ENCODE measurements at regions not wholly inside any gene's neighbourhood (a gene's known extent, or its start where the extent isn't known, plus 50 kb on each side); places are given as distances from the start of the nearest gene placed in this dataset.
A peak's percentile ranks its signal among the peaks of the same experiment; 100 is the strongest.

GRCh38 chr10:9800571-9800970 lies 1217.1 kb upstream of the CELF2 start:
- no peaks in the 10 kb centered on the region for H3K36me3 Mint-ChIP-seq
- H3K4me1 Mint-ChIP-seq, result no peaks in the 10 kb centered on the region
- H3K4me3 Mint-ChIP-seq, result no peak overlapping the region
- H3K27me3 Mint-ChIP-seq, result no peaks in the 10 kb centered on the region
- peaks cover 3% of the 10 kb centered on the region for H3K9me3 Mint-ChIP-seq
- ATAC-seq, result no peak
- H3K27ac Mint-ChIP-seq, result no peak overlapping the region

- no peak for ATAC-seq
- no peaks in the 10 kb centered on the region for H3K36me3 Mint-ChIP-seq
- no peaks in the 10 kb centered on the region for H3K9me3 Mint-ChIP-seq
- no peaks in the 10 kb centered on the region for H3K4me1 Mint-ChIP-seq
- H3K27ac Mint-ChIP-seq, result no peak overlapping the region
- H3K4me3 Mint-ChIP-seq, result no peak overlapping the region
- H3K27me3 Mint-ChIP-seq, result no peaks in the 10 kb centered on the region
Measured at GRCh38 chr10:9807846-9808245, 1209.8 kb upstream of the CELF2 start.

GRCh38 chr10:9811601-9812000 lies 1206.1 kb upstream of the CELF2 start:
- Mint-ChIP-seq H3K27ac (no peak overlapping the region), H3K4me1 (no peaks in the 10 kb centered on the region), H3K4me3 (no peak overlapping the region), H3K36me3 (no peaks in the 10 kb centered on the region), H3K27me3 (no peaks in the 10 kb centered on the region), H3K9me3 (peaks cover 12% of the 10 kb centered on the region)
- no peak for ATAC-seq

GRCh38 chr10:9814285-9814864 lies 1203.3 kb upstream of the CELF2 start:
- Mint-ChIP-seq H3K27me3 (no peaks in the 10 kb centered on the region), H3K36me3 (no peaks in the 10 kb centered on the region), H3K9me3 (peaks cover 19% of the 10 kb centered on the region), H3K27ac (no peak overlapping the region), H3K4me3 (no peak overlapping the region), H3K4me1 (no peaks in the 10 kb centered on the region)
- no peak for ATAC-seq

GRCh38 chr10:9819756-9820494 lies 1197.7 kb upstream of the CELF2 start:
- H3K4me3 Mint-ChIP-seq, result no peak overlapping the region
- H3K4me1 Mint-ChIP-seq, result no peaks in the 10 kb centered on the region
- H3K9me3 Mint-ChIP-seq, result peaks cover 17% of the 10 kb centered on the region
- H3K27me3 Mint-ChIP-seq, result no peaks in the 10 kb centered on the region
- H3K36me3 Mint-ChIP-seq, result no peaks in the 10 kb centered on the region
- no peak overlapping the region for H3K27ac Mint-ChIP-seq
- ATAC-seq, result peak; percentile 34

GRCh38 chr10:9823268-9823930 lies 1194.3 kb upstream of the CELF2 start:
- Mint-ChIP-seq H3K27ac (no peak overlapping the region), H3K36me3 (no peaks in the 10 kb centered on the region)

GRCh38 chr10:9824631-9825071 lies 1193.0 kb upstream of the CELF2 start:
- Mint-ChIP-seq H3K27me3 (no peaks in the 10 kb centered on the region), H3K27ac (no peak overlapping the region), H3K36me3 (no peaks in the 10 kb centered on the region), H3K9me3 (no peaks in the 10 kb centered on the region), H3K4me1 (no peaks in the 10 kb centered on the region), H3K4me3 (no peak overlapping the region)
- no peak for ATAC-seq

More at GRCh38 chr10:9823268-9823930, 1194.3 kb upstream of the CELF2 start:
- Mint-ChIP-seq H3K4me3 (no peak overlapping the region), H3K9me3 (no peaks in the 10 kb centered on the region), H3K27me3 (no peaks in the 10 kb centered on the region), H3K4me1 (no peaks in the 10 kb centered on the region)
- no peak for ATAC-seq

GRCh38 chr10:9825491-9826018 lies 1192.1 kb upstream of the CELF2 start:
- H3K4me3 Mint-ChIP-seq, result no peak overlapping the region
- H3K9me3 Mint-ChIP-seq, result no peaks in the 10 kb centered on the region
- no peaks in the 10 kb centered on the region for H3K4me1 Mint-ChIP-seq
- ATAC-seq, result no peak
- H3K27ac Mint-ChIP-seq, result no peak overlapping the region
- H3K36me3 Mint-ChIP-seq, result no peaks in the 10 kb centered on the region
- no peaks in the 10 kb centered on the region for H3K27me3 Mint-ChIP-seq

GRCh38 chr10:9828110-9828509 lies 1189.6 kb upstream of the CELF2 start:
- H3K4me1 Mint-ChIP-seq, result no peaks in the 10 kb centered on the region
- ATAC-seq, result no peak
- H3K9me3 Mint-ChIP-seq, result no peaks in the 10 kb centered on the region
- H3K27ac Mint-ChIP-seq, result no peak overlapping the region
- H3K27me3 Mint-ChIP-seq, result no peaks in the 10 kb centered on the region
- no peaks in the 10 kb centered on the region for H3K36me3 Mint-ChIP-seq
- H3K4me3 Mint-ChIP-seq, result no peak overlapping the region

- H3K9me3 Mint-ChIP-seq, result peaks cover 2% of the 10 kb centered on the region
- no peaks in the 10 kb centered on the region for H3K36me3 Mint-ChIP-seq
- H3K27ac Mint-ChIP-seq, result no peak overlapping the region
- H3K4me3 Mint-ChIP-seq, result no peak overlapping the region
- H3K4me1 Mint-ChIP-seq, result no peaks in the 10 kb centered on the region
- H3K27me3 Mint-ChIP-seq, result no peaks in the 10 kb centered on the region
- no peak for ATAC-seq
Measured at GRCh38 chr10:9833942-9834341, 1183.7 kb upstream of the CELF2 start.

GRCh38 chr10:9834434-9834833 lies 1183.2 kb upstream of the CELF2 start:
- no peak overlapping the region for H3K27ac Mint-ChIP-seq
- H3K4me3 Mint-ChIP-seq, result no peak overlapping the region
- ATAC-seq, result no peak
- H3K4me1 Mint-ChIP-seq, result no peaks in the 10 kb centered on the region
- no peaks in the 10 kb centered on the region for H3K36me3 Mint-ChIP-seq
- H3K27me3 Mint-ChIP-seq, result no peaks in the 10 kb centered on the region
- peaks cover 5% of the 10 kb centered on the region for H3K9me3 Mint-ChIP-seq

- peaks cover 13% of the 10 kb centered on the region for H3K9me3 Mint-ChIP-seq
- H3K36me3 Mint-ChIP-seq, result no peaks in the 10 kb centered on the region
- no peak for ATAC-seq
- no peaks in the 10 kb centered on the region for H3K4me1 Mint-ChIP-seq
- no peak overlapping the region for H3K4me3 Mint-ChIP-seq
- H3K27me3 Mint-ChIP-seq, result no peaks in the 10 kb centered on the region
- H3K27ac Mint-ChIP-seq, result no peak overlapping the region
Measured at GRCh38 chr10:9845075-9845474, 1172.6 kb upstream of the CELF2 start.

GRCh38 chr10:9848278-9848677 lies 1169.4 kb upstream of the CELF2 start:
- ATAC-seq, result no peak
- H3K27ac Mint-ChIP-seq, result no peak overlapping the region
- no peaks in the 10 kb centered on the region for H3K27me3 Mint-ChIP-seq
- no peaks in the 10 kb centered on the region for H3K4me1 Mint-ChIP-seq
- no peaks in the 10 kb centered on the region for H3K36me3 Mint-ChIP-seq
- H3K4me3 Mint-ChIP-seq, result no peak overlapping the region
- H3K9me3 Mint-ChIP-seq, result peaks cover 27% of the 10 kb centered on the region

- Mint-ChIP-seq H3K27ac (no peak overlapping the region), H3K4me3 (no peak overlapping the region), H3K9me3 (peaks cover 27% of the 10 kb centered on the region), H3K27me3 (no peaks in the 10 kb centered on the region), H3K4me1 (no peaks in the 10 kb centered on the region), H3K36me3 (no peaks in the 10 kb centered on the region)
- no peak for ATAC-seq
Measured at GRCh38 chr10:9848981-9849380, 1168.7 kb upstream of the CELF2 start.

GRCh38 chr10:9850415-9850814 lies 1167.3 kb upstream of the CELF2 start:
- Mint-ChIP-seq H3K9me3 (peaks cover 14% of the 10 kb centered on the region), H3K4me1 (no peaks in the 10 kb centered on the region), H3K27me3 (no peaks in the 10 kb centered on the region), H3K36me3 (no peaks in the 10 kb centered on the region), H3K4me3 (no peak overlapping the region), H3K27ac (no peak overlapping the region)
- ATAC-seq, result no peak

- Mint-ChIP-seq H3K4me1 (no peaks in the 10 kb centered on the region), H3K27me3 (no peaks in the 10 kb centered on the region), H3K9me3 (peaks cover 14% of the 10 kb centered on the region), H3K4me3 (no peak overlapping the region), H3K36me3 (no peaks in the 10 kb centered on the region), H3K27ac (no peak overlapping the region)
- ATAC-seq, result no peak
Measured at GRCh38 chr10:9851808-9852207, 1165.9 kb upstream of the CELF2 start.

Measured in stimulated activated memory B cell treated with anti-CD40 and anti-IgM and Interleukin-4, amounts not matched to agents 10 μg/mL and 1 μg/mL and 100 μg/mL, for 72 hours (primary cell).